ENCODE measurements at regions not wholly inside any gene's neighbourhood (a gene's known extent, or its start where the extent isn't known, plus 50 kb on each side); places are given as distances from the start of the nearest gene placed in this dataset.

DNA sequence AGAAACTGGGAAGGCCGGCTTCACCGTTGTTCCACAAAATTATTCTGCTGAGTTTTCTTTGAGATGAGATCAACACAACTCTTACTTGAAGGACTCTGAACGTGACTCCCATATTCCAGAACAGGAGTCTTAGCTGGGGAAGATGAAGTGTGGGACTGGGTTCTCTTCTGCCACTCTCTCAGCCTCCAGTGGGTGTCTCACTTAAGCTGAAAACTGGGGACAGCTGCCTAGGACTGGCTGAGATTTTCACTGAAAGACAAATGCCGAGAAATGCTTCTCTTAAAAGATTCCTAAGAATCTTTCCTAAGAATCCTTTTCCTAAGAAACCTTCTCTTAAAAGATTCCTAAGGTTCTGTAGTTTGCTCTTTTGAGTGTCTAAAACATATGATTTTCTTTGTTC is 156.6 kb upstream of the LHCGR start:
- no peak for DNase-seq

DNA sequence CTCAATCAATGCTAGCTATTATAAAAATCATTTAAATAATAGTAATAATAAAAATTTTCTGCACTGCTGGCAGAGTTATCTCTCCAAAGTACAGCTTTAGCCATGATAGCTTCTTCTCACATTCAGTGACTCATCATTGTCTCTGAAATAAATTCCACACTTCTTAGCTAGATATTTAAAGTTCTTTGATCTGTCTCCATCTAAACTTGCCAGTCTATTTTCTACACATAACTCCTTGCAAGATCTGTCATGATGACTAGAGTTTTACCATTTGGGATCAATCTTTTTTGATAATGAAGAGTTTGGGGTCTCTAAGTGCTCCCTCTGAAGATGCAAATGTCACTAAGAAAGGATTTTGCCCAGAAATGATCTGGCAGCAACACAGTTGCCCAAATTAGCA is 155.4 kb upstream of the LHCGR start:
- DNase-seq: no peak

DNA sequence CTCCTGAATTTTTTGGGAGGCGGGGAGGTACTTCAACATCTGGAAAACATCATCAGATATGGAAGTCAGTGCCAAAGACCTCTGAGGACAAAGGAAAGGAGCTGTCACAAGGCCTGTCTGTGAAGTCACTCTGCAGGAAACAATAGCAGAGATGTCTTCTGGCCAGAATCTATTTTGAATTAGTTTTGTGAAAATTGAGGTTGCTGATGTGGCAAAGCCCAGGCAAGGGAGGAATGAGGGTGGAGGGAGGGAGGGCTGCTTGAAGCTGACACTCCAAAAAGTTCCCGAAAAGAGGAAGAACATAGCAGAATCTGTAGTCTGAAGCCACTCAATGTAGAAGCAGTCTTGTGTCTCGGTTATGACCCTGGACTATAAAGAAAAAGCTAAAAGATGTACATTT is 151.1 kb upstream of the LHCGR start:
- no peak for DNase-seq

DNA sequence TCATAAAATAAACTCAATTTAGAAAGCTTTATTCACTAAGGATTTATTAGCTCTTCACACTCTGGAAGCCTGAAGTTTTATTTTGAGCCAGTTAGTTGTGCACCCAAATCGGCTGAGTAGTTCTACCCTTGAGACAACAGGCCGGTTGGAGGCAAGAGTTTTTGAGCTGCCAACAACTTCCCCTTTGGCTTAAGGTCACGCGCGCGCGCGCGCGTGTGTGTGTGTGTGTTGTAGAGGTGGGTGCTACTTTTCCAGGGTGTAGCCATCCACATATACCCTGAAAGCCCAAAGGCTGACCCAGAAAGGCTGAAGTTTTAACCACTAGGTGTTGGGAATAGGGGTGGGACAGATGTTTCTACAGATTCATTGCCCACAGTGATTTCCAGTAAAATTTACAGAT is 150.2 kb upstream of the LHCGR start:
- no peak for DNase-seq

DNA sequence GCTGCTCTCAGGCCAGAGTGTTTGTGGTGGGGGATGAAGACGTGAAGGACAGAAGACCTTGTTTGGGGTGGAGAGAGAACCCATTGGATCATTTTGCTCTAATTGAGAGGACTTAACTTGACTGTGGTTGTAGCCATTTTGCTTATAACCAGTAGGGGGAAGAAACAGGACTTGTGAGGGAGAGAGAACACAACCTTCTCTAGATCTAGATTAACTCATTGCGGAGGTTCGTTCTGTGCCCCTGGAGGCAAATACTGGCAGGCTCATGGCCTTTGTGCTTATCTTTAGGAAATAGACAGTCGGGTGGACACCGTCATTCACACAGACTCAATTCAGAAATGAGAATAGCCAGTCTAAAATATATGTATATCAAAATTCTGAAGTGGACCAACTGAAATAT is 147.0 kb upstream of the LHCGR start:
- no peak for DNase-seq

DNA sequence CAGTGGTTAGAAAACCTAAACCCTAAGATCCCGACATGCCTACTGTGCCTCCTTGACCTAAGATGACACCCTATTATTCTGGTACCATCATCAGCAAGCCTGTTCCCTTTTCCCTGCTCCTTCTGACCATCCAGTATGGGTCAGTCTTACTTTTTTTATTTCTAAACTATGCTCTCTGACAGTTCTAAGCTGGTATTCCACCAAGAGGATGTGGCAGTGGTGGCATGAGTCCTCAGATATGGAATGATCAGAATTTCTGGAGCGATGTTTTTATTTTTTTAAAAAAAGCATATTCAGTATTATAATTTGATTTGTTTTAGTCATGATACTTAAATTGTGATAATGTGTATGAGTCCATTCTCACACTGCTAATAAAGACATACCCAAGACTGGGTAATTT is 145.9 kb upstream of the LHCGR start:
- DNase-seq: no peak

DNA sequence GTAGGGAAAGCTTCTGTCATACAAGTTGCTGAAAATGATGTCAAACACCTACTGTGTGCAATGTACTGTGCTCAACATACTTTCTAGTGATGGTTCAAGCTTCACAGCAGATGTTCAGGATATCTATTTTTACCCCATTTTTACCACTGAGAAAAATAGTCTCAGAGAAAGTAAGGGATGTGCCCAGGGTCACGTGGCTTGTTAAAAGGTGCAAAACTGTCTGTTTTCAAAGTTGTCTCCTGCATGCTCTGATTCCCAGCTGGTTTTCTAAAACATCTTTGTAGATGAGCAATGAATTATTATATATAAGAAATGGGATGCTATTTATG is 145.5 kb upstream of the LHCGR start:
- no peak for DNase-seq

DNA sequence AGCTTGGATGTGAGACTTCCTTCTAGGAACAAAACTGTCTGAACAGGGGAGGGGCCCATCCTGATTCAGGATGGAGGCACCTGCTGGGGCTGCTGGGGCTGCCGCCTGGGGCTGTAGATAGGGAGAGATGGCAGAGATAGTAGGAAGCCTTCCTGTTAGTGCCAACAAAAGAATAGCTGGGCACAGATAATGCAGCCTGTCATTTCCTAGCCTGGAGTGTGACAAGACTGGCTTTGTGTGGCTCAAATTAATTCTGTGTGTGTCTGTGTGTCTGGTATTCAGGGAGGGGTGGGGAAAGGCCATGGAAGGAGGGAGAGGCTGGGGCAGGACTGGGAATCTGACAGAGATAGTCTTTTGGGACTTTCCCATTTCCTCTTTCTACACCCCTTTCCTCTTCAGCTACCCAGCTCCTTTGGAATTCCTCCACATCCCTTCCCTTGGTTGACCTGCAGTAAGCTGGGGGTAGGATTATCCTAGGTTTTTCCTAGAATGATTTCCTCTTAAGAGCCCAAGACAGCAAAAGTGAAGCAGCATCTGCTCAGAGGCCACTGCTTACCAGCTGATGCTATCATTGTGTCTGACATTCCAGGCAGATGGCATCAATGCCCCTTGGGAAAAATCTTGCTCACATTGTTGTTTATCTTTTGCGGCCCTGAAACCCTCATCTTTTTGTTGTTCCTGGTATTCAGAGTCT is 144.9 kb upstream of the LHCGR start:
- DNase-seq: no peak

DNA sequence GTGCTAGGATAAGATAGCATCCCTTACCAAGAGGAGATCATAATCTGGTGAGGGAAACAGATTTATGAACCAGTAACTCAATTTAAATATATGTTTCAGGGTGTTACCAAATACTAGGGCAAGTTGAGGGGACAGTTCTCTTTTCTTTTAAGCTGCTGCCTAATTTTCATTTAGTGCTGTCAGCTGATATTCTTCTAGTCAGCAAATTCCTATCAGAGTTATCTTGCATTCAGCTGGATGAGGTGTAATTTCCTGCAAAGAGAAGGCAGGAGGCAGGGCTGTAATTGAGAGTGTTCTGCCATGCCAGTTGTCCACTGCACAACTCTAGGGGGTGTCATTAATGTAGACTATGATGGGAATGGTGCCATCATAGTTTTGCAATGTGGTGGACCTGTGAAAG is 141.3 kb upstream of the LHCGR start:
- DNase-seq: no peak

DNA sequence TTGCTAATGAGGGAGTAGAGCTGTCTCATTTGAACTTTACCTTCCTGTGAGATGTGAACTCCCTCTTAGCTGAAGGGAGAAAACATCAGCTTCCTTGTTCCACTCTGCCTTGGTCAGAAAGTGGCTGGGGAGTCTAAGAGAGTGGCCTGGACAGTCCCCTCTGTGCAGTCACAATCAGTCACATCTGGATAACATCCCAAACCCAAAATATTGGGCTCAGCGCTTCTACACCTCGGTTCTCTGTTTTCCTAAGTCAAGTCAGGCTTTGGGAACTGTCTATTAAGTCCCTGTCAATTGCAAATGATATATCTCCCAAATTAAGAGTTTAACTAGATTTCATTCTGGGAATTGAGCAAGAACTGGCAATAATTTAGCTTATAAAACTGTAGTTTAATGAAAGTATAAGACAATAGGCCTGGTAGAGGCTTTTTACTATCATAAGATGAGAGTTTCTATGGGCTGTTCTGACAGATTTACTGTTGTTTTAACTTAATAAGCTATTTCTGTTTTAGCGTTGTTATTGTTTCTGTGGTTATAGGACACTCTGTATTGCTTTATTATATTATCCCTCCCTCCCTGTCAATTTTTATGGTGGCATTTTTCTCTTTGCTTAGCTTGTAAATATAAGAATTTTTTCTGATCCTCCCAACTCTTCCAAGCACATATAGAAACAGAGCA is 135.1 kb upstream of the LHCGR start:
- no peak for DNase-seq

DNA sequence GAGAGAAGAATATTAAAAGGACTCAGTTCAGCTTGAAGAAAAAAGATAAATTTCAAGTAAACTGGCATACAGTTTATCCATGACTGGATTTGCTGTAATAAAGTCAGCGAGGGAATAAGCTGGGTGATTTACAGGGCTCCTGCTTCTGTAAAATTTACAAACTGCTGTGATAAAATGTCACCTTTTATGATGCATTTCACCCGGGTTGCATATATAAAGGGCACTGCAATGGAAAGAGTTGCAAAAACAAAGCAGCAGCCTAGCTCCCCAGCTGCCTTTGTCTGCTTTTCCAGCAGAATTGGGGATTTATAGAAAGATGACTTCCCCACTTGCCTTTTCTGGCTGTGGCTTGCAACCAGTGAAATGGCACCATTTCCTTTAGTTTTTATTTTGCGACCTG is 132.5 kb upstream of the LHCGR start:
- no peak for DNase-seq

DNA sequence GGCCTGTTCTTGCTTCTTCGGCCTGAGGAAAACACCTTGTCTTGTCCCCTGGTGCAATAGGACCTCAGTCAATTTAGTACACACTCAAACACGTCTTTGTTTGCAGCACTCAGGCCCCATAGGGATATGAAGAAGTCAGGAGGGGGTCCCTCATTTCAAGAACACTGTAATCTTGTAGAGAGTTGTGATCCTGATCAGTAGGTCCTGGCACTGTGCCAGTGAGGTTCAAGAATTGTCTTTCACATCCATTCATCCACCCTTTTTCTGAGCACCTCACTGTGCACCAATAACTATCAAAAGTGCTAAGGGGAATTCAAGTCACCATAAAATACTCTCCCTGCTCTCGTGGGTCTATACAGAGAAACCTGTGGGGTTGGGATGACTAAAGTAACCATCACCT is 131.4 kb upstream of the LHCGR start:
- DNase-seq: no peak

DNA sequence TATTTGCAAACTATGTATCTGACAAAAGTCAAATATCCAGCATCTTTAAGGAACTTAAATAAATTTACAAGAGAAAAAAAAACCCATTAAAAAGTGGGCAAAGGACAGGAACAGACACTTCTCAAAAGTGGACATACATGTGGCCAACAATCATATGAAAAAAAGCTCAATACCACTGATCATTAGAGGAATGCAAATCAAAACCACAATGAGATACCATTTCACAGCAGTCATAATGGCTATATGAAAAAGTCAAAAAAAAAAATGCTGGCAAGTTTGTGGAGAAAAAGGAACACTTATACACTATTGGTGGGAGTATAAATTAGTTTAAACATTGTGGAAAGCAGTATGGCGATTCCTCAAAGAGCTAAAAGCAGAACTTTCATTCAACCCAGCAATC is 130.3 kb upstream of the LHCGR start:
- DNase-seq: no peak

DNA sequence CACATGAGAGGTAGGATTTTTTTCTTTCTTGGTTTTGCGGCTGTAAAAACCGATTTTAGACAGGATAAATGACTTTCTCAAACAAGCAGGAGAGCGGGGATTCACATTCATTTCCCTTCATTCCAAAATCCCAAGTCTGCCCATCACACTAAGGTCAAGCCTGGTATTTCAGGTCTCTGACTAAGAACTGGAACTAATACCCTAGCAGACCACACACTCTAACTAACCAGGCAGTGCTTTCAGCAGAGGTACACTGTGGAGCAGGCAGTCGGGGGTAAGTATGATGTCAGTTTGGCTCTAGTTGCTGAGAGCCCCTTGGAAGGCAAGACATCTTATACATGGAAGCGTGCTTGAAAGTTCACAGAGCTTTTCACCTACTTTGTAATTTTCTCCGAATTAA is 128.1 kb upstream of the LHCGR start:
- no peak for DNase-seq

DNA sequence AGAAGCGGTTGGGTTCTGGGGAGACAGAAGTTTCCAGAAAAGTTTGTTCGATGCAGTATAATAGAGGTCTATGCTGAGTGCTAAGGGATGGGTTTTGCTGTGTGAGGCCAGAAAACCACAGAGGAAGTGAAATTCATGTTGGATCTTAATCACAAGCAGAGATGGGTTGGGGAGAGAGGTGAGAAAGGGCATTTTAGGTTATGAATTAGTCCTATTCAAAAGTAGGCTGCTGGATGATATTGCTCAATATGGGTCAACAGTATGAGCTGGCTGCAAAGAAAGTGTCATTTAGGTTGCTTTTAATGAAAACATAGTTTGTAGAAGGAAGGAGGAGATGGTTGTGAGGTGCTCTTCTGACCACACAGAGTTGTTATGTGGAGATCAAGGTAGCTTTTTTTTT is 118.8 kb upstream of the LHCGR start:
- no peak for DNase-seq

DNA sequence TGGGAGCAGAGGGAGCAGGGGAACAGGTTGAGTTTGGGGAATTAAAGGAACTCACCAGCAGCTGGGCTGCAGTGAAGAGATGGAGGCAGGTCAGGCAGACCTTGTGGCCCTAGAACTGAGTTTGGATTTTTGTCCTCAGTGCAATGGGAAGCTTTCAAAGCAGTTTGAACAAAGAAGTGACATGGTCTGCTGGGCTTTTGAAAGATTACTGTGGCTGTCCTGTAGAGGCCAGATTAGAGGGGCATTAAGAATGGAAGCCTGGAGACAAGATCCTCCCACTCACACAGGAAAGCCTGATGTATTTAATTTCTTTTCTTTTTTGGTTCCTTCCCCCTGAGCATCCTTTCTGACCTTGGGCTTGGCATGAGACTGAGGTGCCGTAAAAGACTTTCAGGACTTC is 118.1 kb upstream of the LHCGR start:
- no peak for DNase-seq

DNA sequence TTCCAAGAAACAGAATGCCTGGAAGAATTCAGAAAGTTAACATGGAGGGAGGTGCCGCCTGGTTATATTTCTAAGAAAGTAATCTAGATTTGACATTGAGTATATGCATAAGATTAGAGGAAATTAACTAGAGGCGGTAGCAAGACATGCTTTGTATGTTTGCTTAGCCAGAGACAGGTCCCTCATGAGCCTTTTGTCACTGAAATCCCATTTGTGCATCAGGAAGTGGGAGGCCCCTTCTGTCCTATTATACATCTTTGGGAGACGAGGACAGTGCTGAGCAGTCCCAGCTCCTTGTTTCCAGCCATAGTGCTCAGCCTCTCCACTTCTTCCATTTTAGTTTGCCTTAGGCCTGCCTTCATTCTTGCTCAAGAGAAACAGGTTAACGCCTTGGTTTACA is 115.4 kb upstream of the LHCGR start:
- DNase-seq: no peak

DNA sequence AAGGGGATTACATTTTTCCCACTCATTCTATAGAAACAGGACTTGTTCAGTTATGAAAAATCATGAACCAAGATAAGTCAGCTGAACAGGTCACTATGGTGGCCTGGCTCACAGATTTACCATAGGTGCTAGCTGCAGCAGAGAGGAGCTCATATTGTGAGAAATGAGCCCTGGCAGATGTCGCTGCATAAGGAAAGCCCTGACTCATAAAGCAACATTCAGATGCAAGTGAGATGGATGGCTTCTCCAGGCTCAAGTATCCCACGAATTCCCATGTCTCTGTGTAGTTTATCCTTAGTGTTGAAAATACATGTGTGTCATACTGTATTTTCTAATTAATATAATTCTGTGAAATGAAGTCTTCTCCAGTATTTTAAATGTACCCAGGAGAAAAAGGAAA is 115.0 kb upstream of the LHCGR start:
- no peak for DNase-seq

DNA sequence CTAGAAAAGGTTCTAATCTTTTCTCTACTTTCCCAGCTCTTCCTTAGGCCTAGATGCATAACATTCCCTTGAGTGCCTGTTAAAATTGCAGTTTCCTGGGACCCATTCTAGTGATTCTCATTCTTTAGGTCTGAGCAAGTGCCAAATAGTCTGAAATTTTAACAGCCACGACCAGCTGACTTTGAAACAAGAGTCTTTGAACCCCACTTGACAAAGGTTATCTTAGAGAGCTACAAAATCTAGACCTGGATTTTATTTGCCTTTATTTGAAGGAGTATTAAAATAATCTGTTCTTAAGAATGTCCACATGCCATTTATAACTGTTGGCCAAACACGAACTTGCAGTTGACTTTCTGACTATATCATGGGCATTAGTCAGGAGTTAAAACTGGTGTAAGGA is 110.2 kb upstream of the LHCGR start:
- DNase-seq: no peak

DNA sequence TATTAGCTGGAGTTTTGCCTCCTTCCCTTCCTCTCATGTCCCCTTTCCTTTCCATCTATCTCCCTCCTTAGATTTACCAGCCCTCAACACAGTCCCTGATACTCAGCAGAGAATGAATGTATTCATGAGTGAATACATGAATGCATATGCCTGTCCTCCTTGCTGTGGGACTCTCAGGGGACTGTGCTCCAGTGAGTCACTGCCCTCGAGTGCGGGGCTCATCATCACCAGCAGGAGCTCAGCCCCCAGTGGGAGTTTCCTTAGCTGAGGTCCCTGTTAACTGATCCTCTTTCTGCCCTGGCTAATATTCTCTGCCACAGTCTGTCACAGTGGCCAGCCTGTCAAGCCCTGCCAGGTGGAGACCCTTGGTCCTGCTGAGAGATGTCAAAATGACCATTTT is 104.9 kb upstream of the LHCGR start:
- DNase-seq: no peak

DNA sequence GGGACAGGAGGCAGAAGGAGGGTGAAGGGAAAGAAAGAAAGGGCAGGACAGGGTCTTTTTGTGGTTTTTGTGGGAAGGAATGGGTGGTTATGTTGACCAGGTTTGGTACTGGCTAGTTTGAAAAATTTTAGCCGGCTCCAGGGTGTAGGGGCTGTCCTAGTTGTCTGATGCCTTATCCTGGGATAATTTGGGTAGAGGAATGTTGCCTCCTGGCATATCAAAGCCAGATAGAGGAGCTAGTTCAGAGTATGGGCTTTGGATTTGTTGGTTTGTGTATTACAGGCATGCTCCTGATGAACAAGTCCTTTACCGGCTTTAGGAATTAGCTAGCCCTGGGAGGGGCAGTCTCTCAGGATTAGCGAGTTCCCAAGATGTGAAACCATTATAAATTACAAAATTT is 101.1 kb upstream of the LHCGR start:
- DNase-seq: no peak

DNA sequence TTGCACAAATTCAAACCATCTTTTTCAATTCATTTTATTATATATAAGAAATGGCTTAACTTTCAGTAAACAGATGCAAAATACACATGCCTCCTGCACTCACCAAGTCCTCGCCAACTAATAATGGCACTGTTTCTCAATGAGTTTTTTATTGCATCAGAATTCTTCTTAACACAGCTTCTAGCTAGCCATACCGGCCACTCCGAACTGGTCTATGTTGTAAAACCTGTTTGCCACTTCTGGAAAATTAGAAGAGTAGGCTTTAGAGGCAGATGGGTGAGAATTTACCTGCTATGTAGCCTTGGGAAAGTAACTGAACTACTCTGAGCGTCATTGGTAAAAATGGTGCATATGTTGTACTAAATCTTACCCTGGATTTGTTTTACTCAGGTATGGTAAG is 100.6 kb upstream of the LHCGR start:
- peak; percentile 39 for DNase-seq

DNA sequence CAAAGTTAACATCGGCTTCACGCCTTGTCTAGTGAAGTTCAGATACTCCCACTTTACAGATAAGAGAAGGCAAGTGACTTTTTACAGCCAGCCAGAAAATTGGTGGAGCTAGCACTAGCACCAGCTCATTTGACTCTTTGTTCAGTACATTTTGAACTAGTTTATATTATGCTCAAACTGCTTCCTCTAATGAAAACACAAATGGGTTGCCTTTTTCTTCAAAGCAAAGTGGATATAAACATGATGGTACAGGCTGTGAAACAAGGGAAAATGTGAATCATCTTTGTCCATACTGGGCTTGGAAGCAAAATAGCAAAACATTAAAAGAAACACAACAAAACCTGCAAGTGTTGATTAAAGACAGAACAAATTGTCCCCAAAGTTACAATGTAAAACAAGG is 99.6 kb upstream of the LHCGR start:
- DNase-seq: no peak

DNA sequence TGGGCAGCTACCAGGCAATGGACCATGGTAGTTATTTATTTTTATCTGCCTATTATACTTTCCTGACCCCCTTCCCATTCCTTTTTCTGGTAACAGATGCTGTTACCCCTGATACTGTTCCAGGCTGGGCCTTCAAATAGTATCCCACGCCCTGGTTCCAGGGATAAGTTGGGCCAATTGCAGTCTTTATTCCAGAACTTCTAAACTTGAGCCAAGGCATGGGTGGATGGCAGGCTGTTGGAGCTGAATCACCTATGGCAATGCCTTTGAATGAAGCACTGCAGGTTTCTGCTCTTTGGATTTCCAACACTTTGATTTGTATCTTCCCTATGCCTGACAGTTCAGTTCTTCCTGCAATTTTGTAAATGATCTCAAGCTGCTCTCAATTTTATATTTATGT is 99.2 kb upstream of the LHCGR start:
- no peak for DNase-seq

DNA sequence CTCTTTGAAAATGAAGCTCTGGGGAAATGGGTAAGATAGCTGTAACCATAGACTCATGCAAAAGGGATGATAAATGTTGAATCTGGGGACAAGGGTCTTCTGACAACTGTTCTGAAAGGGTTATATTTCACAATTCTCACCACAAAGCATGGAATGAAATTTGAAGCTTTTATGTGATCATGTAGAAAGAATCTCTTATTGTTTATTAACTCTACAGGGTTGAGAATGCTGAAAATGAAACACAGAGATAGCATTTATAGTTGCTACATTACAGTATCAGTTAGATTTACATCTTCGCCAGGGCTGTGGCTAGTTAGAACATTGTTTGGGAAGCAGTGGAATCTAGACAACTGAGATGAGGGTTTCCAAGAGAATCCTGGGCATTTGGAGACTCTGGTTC is 97.4 kb upstream of the LHCGR start:
- DNase-seq: no peak

DNA sequence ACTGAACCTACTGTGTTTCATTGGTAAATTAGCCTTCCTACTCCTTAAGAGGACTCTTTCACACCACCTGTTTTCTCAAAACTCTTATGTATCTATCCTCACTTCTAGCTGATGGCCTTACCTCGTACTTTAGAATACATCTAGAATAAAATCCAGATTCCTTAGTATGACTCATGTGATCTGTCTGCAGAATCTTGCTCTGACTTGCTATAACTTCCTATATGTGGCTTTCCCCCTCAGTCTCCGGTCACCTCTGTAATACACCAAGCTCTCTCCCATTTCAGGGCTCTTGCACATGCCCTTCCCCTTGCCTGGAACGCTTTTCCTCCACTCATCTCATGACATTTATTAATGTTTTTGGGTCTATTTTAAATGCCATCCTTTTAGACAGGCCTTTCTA is 95.6 kb upstream of the LHCGR start:
- DNase-seq: no peak

All from NCI-H510A treated with DMSO at 0.1 percent for 48 hours (cell line).